Neural progenitor cell (in vitro differentiated cells): ENCODE measurements at regions not wholly inside any gene's neighbourhood (a gene's known extent, or its start where the extent isn't known, plus 50 kb on each side); places are given as distances from the start of the nearest gene placed in this dataset.
"Not testable (repeated sequence)": the region's sequence is repeated elsewhere in the genome, so short reads cannot be mapped to it uniquely, and the experiment has no call there.

Experiments
- DNase-seq: peaks from one replicate; pipeline ENCODE4 v3.0.0-alpha.2; 2016; ENCODE audit warnings: low spot score
- H2AFZ ChIP-seq: fragments of 200-600 bp; sonication (generic); replicated peaks from 2 replicates; pipeline ENCODE4 v1.6.1; 2016; ENCODE audit warnings: antibody characterized with exemption
- H3F3A ChIP-seq: fragments of 200-600 bp; sonication (generic); 2 replicates; pipeline ENCODE4 v1.6.1; 2016; ENCODE audit warnings: antibody characterized with exemption, low read depth
- H3K27ac ChIP-seq: fragments of 200-600 bp; sonication (generic); 2 replicates; pipeline ENCODE4 v1.5.1; 2016; ENCODE audit warnings: mild to moderate bottlenecking
- H3K27me3 ChIP-seq: fragments of 200-600 bp; sonication (generic); 2 replicates; pipeline ENCODE4 v1.6.1; 2016; ENCODE audit warnings: mild to moderate bottlenecking, moderate library complexity
- H3K36me3 ChIP-seq: fragments of 200-600 bp; sonication (generic); 2 replicates; pipeline ENCODE4 v1.5.1; 2016
- H3K4me1 ChIP-seq: fragments of 200-600 bp; sonication (generic); 2 replicates; pipeline ENCODE4 v1.6.1; 2016; ENCODE audit warnings: mixed run types
- H3K4me2 ChIP-seq: fragments of 200-600 bp; sonication (generic); 2 replicates; pipeline ENCODE4 v1.6.1; 2016
- H3K4me3 ChIP-seq: fragments of 200-600 bp; sonication (generic); 2 replicates; pipeline ENCODE4 v1.5.1; 2016
- H3K79me2 ChIP-seq: fragments of 200-600 bp; sonication (generic); 2 replicates; pipeline ENCODE4 v1.6.1; 2016; ENCODE audit warnings: low read depth
- H3K9ac ChIP-seq: fragments of 200-600 bp; sonication (generic); 2 replicates; pipeline ENCODE4 v1.6.1; 2016
- H3K9me3 ChIP-seq: fragments of 200-600 bp; sonication (generic); 2 replicates; pipeline ENCODE4 v1.5.1; 2016; ENCODE audit warnings: low read depth
- H4K20me1 ChIP-seq: fragments of 200-600 bp; sonication (generic); 2 replicates; pipeline ENCODE4 v1.6.1; 2016; ENCODE audit warnings: low read depth
- H3K27ac Mint-ChIP-seq: 3 replicates; pipeline ENCODE4 v1.8.0; 2021; ENCODE audit warnings: mixed read lengths
- H3K27me3 Mint-ChIP-seq: 2 replicates; pipeline ENCODE4 v1.8.0; 2022; ENCODE audit warnings: low read depth, mild to moderate bottlenecking, inconsistent platforms, moderate library complexity, mixed read lengths; ENCODE audit not compliant: insufficient read depth
- H3K36me3 Mint-ChIP-seq: 3 replicates; pipeline ENCODE4 v1.8.0; 2021; ENCODE audit warnings: mixed read lengths
- H3K4me1 Mint-ChIP-seq: 3 replicates; pipeline ENCODE4 v1.8.0; 2021; ENCODE audit warnings: mixed read lengths
- H3K4me3 Mint-ChIP-seq: 3 replicates; pipeline ENCODE4 v1.8.0; 2021; ENCODE audit warnings: mild to moderate bottlenecking, moderate library complexity, mixed read lengths
- H3K9me3 Mint-ChIP-seq: 3 replicates; pipeline ENCODE4 v1.8.0; 2020; ENCODE audit warnings: mixed read lengths
- EZH2 ChIP-seq: fragments of 200-600 bp; sonication (generic); IDR thresholded peaks from 2 replicates; pipeline ENCODE4 v1.6.1; 2017; ENCODE audit warnings: antibody characterized with exemption, mild to moderate bottlenecking, moderate library complexity
- EZH2phosphoT487 ChIP-seq: fragments of 200-600 bp; sonication (generic); IDR thresholded peaks from 2 replicates; pipeline ENCODE4 v1.6.1; 2017; ENCODE audit warnings: antibody characterized with exemption
- TF ChIP-seq, protein P1 (sequence below): fragments of 200-600 bp; sonication (generic); IDR thresholded peaks from 2 replicates; pipeline ENCODE4 v1.5.1; 2017; ENCODE audit warnings: antibody characterized with exemption, mild to moderate bottlenecking

DNA sequence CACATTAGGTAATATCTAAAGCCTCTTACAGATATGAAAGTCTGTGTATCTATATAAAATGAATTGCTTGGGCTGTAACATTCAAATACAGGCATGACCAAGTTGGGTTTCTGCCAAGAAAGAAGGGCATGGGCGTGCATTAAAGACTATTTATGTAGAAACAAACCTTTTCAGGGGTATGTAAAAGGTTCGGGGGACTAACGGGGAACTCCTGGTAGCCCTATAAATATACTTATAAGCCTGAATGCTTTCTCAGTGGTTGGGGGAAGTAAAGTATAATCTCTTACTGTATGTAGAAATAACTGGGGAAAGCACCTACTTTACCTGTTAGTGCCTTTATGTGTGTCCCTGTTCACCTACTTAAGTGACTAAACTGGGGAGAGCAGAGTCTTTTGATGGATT lies 154.5 kb upstream of the TBL1XR1 start:
- Histone ChIP-seq H3K4me2 (no peak overlapping the region), H3K4me3 (no peak overlapping the region), H3F3A (peaks cover 12% of the 10 kb centered on the region), H3K27ac (no peak overlapping the region), H3K9ac (no peak overlapping the region), H3K79me2 (no peaks in the 10 kb centered on the region), H3K4me1 (peaks cover 20% of the 10 kb centered on the region), H3K27me3 (no peaks in the 10 kb centered on the region), H3K36me3 (no peaks in the 10 kb centered on the region), H2AFZ (no peak overlapping the region), H3K9me3 (no peaks in the 10 kb centered on the region), H4K20me1 (no peaks in the 10 kb centered on the region)
- no peak overlapping the region for H3K4me3 Mint-ChIP-seq
- H3K27me3 Mint-ChIP-seq, result no peaks in the 10 kb centered on the region
- peaks cover 4% of the 10 kb centered on the region for H3K9me3 Mint-ChIP-seq
- H3K27ac Mint-ChIP-seq, result no peak overlapping the region
- TF ChIP-seq, protein P1, sequence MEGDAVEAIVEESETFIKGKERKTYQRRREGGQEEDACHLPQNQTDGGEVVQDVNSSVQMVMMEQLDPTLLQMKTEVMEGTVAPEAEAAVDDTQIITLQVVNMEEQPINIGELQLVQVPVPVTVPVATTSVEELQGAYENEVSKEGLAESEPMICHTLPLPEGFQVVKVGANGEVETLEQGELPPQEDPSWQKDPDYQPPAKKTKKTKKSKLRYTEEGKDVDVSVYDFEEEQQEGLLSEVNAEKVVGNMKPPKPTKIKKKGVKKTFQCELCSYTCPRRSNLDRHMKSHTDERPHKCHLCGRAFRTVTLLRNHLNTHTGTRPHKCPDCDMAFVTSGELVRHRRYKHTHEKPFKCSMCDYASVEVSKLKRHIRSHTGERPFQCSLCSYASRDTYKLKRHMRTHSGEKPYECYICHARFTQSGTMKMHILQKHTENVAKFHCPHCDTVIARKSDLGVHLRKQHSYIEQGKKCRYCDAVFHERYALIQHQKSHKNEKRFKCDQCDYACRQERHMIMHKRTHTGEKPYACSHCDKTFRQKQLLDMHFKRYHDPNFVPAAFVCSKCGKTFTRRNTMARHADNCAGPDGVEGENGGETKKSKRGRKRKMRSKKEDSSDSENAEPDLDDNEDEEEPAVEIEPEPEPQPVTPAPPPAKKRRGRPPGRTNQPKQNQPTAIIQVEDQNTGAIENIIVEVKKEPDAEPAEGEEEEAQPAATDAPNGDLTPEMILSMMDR, result no peak
- TF ChIP-seq EZH2, result no peak
- no peak for TF ChIP-seq EZH2phosphoT487
- no peaks in the 10 kb centered on the region for H3K36me3 Mint-ChIP-seq
- H3K4me1 Mint-ChIP-seq, result peaks cover 21% of the 10 kb centered on the region
- no peak for DNase-seq

DNA sequence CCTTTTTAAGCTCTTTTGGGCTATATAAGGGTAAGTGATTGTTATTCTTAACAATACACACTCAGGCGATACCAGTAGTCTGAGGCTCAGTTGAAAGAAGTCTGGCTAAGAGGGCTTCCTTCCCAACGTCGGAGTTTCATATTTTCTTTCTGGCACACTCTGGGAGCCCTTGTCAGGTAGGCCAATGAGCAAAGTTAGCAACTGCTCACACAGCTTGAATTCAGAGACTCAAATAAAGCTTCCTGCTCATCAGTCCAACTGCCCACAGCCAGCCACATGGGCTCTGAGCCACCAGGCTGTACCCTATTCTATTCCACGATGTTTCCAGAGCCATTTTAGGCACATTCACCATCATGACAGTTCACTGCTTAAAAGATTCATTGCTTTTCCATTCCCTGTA lies 155.1 kb upstream of the TBL1XR1 start:
- H3K27ac Mint-ChIP-seq, result no peak overlapping the region
- no peak overlapping the region for H3K4me3 Mint-ChIP-seq
- no peaks in the 10 kb centered on the region for H3K27me3 Mint-ChIP-seq
- H3K9ac ChIP-seq, result no peak overlapping the region
- no peaks in the 10 kb centered on the region for H3K9me3 ChIP-seq
- H2AFZ ChIP-seq, result no peak overlapping the region
- no peak for TF ChIP-seq EZH2
- no peak for TF ChIP-seq EZH2phosphoT487
- TF ChIP-seq, protein P1, result no peak
- H3K27ac ChIP-seq, result no peak overlapping the region
- H3K27me3 ChIP-seq, result no peaks in the 10 kb centered on the region
- peaks cover 4% of the 10 kb centered on the region for H3K9me3 Mint-ChIP-seq
- H3K36me3 Mint-ChIP-seq, result no peaks in the 10 kb centered on the region
- H3K4me2 ChIP-seq, result no peak overlapping the region
- DNase-seq, result no peak
- H4K20me1 ChIP-seq, result no peaks in the 10 kb centered on the region
- H3F3A ChIP-seq, result peaks cover 19% of the 10 kb centered on the region
- no peaks in the 10 kb centered on the region for H3K79me2 ChIP-seq
- H3K36me3 ChIP-seq, result no peaks in the 10 kb centered on the region
- H3K4me3 ChIP-seq, result no peak overlapping the region
- H3K4me1 Mint-ChIP-seq, result peaks cover 27% of the 10 kb centered on the region
- H3K4me1 ChIP-seq, result peaks cover 26% of the 10 kb centered on the region

DNA sequence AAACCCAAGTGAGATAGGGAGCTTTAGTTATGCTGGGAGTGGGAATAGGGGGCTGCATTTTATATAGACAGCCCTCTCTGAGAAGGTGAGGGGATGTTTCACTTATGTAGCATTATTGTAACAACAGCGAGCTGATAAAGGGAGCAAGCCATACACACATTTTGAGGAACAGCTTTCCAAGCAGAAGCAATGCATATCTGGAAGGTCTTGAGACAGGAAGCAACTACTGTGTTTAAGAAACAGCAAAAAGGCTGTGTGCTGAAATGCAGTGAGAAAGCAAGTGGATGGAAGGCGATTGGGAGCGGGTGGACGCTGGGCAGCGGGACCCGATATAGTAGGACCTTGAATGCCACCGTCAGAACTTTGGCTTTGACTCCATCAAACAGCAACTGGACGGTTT lies 155.9 kb upstream of the TBL1XR1 start:
- no peaks in the 10 kb centered on the region for H3K27me3 ChIP-seq
- H3K4me3 ChIP-seq, result no peak overlapping the region
- DNase-seq, result no peak
- H3K36me3 Mint-ChIP-seq, result no peaks in the 10 kb centered on the region
- H3K79me2 ChIP-seq, result no peaks in the 10 kb centered on the region
- H3K27ac ChIP-seq, result no peak overlapping the region
- no peak for TF ChIP-seq EZH2
- no peak for TF ChIP-seq EZH2phosphoT487
- TF ChIP-seq, protein P1, result no peak
- H3K27ac Mint-ChIP-seq, result no peak overlapping the region
- H3K36me3 ChIP-seq, result no peaks in the 10 kb centered on the region
- no peaks in the 10 kb centered on the region for H3K27me3 Mint-ChIP-seq
- no peaks in the 10 kb centered on the region for H3K9me3 ChIP-seq
- H2AFZ ChIP-seq, result no peak overlapping the region
- H3K9ac ChIP-seq, result no peak overlapping the region
- H3K4me1 ChIP-seq, result peaks cover 33% of the 10 kb centered on the region
- peaks cover 4% of the 10 kb centered on the region for H3K9me3 Mint-ChIP-seq
- H3K4me3 Mint-ChIP-seq, result no peak overlapping the region
- H3K4me2 ChIP-seq, result no peak overlapping the region
- H3K4me1 Mint-ChIP-seq, result peaks cover 34% of the 10 kb centered on the region
- H4K20me1 ChIP-seq, result no peaks in the 10 kb centered on the region
- peaks cover 25% of the 10 kb centered on the region for H3F3A ChIP-seq

DNA sequence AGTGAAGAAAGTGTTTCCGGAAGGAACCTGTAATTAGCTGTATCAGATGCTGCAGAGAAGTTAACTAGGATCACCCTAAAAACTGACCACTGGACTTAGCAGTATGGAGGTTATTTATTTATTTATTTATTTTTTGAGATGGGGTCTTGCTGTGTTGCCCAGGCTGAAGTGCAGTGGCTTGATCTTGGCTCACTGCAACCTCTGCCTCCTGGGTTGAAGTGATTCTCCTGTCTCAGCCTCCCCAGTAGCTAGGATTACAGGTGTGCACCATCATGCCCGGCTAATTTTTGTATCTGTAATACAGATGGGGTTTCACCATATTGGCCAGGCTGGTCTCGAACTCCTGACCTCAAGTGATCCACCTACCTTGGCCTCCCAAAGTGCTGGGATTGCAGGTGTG lies 156.6 kb upstream of the TBL1XR1 start:
- not testable (repeated sequence) for DNase-seq, H3K4me2 ChIP-seq, H3K27me3 ChIP-seq, H3K36me3 Mint-ChIP-seq, H3K4me3 Mint-ChIP-seq, H3K9me3 ChIP-seq, H3K79me2 ChIP-seq, H3K27ac ChIP-seq, H3K4me3 ChIP-seq, H3K9me3 Mint-ChIP-seq, H3K9ac ChIP-seq, H3K27ac Mint-ChIP-seq, H2AFZ ChIP-seq, H4K20me1 ChIP-seq, H3K27me3 Mint-ChIP-seq, H3K36me3 ChIP-seq
- Histone ChIP-seq H3F3A (peaks cover 29% of the 10 kb centered on the region), H3K4me1 (peaks cover 36% of the 10 kb centered on the region)
- H3K4me1 Mint-ChIP-seq, result peaks cover 41% of the 10 kb centered on the region
